IPS-NIHi7 (cell line): ENCODE measurements at regions not wholly inside any gene's neighbourhood (a gene's known extent, or its start where the extent isn't known, plus 50 kb on each side); places are given as distances from the start of the nearest gene placed in this dataset.

Experiments used
- DNase-seq: peaks from one replicate; pipeline ENCODE4 v3.0.0; 2012; ENCODE audit warnings: mixed read lengths; ENCODE audit errors: extremely low spot score

- DNase-seq: no peak
These were observed 61.7 kb upstream of the PUM1 start for GRCh38 chr1:31127266-31127665.

- DNase-seq: no peak
These were observed 57.2 kb upstream of the PUM1 start for GRCh38 chr1:31122741-31123140.

DNA sequence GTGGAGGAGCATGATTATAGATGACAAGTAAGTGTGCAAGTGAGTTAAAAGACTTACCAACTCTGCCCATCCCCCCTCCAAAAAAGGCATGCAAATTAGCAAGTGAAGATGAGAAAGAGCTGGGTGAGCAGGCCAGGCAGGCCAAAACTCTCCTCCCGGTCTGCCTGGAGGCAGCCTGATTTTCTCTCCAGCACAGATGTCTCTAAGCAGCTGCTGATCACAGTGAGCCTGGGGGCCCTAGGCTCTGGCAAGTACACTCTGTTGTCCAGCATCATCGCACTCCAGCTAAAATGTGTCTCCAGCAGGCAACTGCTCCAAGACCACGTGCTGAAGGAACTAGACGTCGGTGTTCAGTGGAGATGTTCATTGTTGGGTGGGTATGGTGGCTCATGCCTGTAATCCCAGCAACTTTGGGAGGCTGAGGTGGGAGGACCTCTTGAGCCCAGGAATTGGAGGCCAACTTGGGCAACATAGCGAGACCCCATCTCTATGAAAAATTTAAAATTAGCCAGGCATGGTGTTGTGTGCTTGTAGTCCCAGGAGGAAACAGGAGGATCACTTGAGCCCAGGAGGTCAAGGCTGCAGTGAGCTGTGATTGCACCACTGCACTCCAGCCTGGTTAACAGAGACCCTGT, 56.7 kb upstream of the PUM1 start:
- peak; percentile 52 for DNase-seq

- DNase-seq: no peak
These were observed 55.3 kb upstream of the PUM1 start for GRCh38 chr1:31120783-31121180.

- no peak for DNase-seq
These were observed 50.5 kb upstream of the PUM1 start for GRCh38 chr1:31116022-31116421.
